NCI-H524 (cell line): ENCODE measurements at regions not wholly inside any gene's neighbourhood (a gene's known extent, or its start where the extent isn't known, plus 50 kb on each side); places are given as distances from the start of the nearest gene placed in this dataset.
"Not testable (repeated sequence)": the region's sequence is repeated elsewhere in the genome, so short reads cannot be mapped to it uniquely, and the experiment has no call there.

ENCODE experiments used
- DNase-seq, 2 experiments: peaks; one replicate each; lab custom pipeline; 2025; lab: John Stamatoyannopoulos, UW

GRCh38 chr13:44748439-44748838, 172.3 kb upstream of the TSC22D1 start:
- no peak for DNase-seq

GRCh38 chr13:44747179-44747578, 171.0 kb upstream of the TSC22D1 start:
- no peak for DNase-seq

DNA sequence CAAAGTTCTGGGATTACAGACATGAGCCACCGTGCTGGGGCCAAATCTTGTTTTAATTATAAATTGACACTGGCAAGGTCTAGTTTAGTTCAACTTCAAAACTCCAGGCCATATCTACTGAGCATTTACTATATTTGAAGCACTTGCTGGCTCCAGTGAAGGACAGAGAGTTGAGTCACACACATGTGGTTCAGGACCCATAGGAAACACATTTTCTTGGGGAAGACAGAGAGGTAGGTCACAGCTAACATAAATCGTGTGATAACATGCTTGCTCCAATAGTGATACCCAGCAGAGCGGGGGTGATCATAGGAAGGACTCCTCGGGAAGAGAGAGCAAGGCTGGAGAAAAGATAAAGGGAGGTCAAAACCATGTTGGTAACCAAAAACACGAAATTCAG, 170.6 kb upstream of the TSC22D1 start:
- DNase-seq: no peak

- DNase-seq: no peak
These were observed 168.9 kb upstream of the TSC22D1 start for GRCh38 chr13:44744880-44745633.

GRCh38 chr13:44739539-44739938, 163.4 kb upstream of the TSC22D1 start:
- DNase-seq: no peak

DNA sequence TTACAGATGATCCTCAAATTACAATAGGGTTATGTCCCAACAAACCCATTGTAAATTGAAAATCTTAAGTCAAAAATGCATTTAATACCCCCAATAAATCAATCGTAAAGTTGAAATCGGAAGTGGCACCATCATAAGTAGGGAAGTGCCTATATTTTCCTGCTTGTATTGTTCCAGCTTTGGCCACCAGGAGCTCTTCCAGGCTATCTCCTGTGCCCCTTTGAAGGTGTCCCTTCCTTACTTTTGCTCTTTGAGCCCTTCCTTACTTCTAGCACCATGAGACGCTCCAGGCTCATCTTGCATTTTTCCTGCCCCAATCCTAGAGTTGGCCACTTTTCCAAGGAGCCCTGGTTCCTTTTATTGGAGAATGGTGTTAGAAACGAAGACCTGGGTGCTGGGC, 163.0 kb upstream of the TSC22D1 start:
- no peak for DNase-seq

GRCh38 chr13:44738463-44738862, 162.3 kb upstream of the TSC22D1 start:
- DNase-seq: no peak

DNA sequence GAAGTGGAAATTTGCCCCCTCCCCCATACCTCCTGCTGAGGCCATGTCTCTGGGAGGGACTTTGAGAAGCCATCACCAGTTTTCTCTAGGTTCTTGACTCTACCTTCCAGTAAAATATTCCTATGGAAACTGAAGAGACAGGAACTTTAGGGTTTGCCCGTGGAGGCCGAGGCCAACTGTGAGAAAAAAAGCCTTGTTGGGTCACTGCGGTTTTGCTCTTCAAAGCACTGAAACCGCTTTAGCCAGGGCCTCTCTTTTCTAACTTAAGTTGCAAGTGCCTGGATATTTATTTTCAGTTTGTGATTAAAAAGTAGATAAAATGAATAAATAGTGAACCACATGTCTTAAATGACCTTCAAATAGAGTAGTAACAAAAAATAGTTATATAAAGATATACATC, 159.7 kb upstream of the TSC22D1 start:
- no peak for DNase-seq

DNA sequence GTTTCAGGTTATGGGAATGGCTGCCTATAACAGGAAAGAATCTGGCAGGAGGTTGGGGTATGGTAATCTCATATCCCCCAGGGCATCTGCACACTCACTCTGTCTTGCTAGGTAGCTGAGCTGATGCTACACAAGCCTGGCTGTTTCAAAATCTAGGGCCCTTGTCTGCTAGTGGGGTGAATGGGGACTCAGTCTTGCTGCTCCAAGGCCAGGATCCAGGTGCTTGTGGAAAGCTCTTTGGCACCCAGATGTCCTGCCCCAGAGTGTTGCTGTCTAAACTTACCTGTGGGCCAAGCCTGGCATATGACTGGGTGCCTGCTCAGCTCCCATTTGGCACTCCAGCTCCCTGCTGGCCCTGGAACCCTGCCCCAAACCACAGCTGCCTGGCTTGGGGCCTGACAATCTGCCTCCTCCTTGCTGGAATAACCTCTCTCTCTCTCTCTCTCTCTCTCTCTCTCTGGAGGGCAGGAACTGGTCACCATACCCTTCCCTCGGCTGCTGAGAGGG, 158.1 kb upstream of the TSC22D1 start:
- DNase-seq: peak; percentile 6 to 50

- no peak for DNase-seq
These were observed 156.5 kb upstream of the TSC22D1 start for GRCh38 chr13:44732503-44733098.

GRCh38 chr13:44730851-44731250, 154.7 kb upstream of the TSC22D1 start:
- DNase-seq: no peak

GRCh38 chr13:44730099-44730498, 154.0 kb upstream of the TSC22D1 start:
- no peak for DNase-seq

- DNase-seq: not testable (repeated sequence)
These were observed 151.5 kb upstream of the TSC22D1 start for GRCh38 chr13:44727591-44727990.

DNA sequence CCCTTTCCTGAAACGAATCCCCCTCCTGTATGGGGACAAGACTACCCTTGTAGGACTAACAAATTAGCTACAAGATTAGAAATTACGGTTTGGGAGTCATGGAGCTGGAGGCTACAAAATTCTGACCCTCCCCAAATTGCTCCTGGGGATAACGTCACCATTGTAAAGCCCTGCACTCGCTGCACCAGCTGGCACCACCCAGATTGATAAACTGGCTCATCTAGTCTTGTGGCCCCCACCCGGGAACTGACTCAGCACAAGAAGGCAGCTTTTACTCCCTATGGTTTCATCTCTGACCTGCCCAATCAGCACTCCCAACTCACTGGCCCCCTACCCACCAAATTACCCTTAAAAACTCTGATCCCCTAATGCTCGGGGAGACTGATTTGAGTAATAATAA, 150.6 kb upstream of the TSC22D1 start:
- DNase-seq: peak; percentile 10 to 61

DNA sequence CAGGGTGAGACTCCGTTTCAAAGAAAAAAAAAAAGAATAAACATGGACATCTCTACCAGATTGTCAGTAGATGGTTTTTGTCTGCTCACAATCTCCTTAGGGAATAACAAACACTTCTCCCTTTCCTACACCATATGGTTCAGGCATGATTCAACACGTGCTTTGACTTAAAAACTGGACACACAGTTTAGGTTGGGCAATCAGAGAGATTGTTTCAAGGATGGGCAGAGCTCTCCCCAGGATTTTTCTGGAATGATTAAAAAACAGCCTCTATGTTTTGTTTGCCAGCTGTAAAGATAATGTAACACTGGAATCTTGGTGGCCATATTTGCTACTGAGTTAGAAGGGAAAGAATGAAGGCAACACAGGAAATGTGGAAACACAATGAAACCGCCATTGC, 150.1 kb upstream of the TSC22D1 start:
- peak; percentile 58 to 88 for DNase-seq

GRCh38 chr13:44719857-44720671, 143.9 kb upstream of the TSC22D1 start:
- no peak for DNase-seq

- no peak for DNase-seq
These were observed 142.3 kb upstream of the TSC22D1 start for GRCh38 chr13:44718467-44718866.

DNA sequence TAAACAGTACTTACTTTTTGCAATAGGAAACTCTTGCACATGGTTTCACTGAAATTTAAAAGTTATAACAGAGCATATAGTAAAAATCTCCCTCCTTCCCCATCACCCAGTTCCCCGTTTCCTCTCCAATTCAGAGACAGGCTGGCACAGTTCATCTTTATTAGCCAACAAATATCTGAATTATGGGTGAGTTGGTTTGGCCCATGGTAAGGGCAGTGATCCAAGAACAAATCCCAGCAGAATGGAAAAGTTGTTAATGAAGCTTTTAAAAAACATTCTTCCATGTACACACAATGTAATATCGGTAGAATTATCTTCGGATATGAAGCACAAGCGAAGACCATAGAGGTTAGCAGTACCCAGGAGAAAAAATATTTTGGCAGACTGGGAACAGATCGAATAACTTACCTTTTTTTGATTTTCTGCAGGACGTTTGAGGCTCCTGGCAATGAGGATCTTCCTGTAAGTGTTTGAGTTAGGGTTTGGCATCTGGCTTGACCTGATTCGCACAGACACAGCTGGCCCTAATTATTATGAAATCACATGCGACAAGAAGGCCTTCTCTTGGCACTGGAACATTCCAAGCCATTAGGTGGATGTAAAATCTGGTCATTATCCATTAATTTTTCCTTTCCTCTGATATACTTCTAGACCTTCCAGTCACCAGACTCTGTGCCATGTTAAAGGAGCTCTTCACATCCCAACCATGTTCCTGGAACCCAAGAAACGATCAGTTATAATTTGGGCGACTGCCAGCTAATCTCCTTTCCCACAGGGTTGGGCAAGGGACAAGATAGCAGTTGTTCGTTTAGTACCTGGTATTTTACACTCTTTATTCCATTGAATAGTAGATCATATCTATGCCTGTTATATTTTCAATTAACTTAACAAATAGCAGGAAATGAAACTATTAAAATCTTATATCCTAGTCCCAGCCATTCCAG, 139.4 kb upstream of the TSC22D1 start:
- peak in 1 of 2 experiments; percentile 25 for DNase-seq

DNA sequence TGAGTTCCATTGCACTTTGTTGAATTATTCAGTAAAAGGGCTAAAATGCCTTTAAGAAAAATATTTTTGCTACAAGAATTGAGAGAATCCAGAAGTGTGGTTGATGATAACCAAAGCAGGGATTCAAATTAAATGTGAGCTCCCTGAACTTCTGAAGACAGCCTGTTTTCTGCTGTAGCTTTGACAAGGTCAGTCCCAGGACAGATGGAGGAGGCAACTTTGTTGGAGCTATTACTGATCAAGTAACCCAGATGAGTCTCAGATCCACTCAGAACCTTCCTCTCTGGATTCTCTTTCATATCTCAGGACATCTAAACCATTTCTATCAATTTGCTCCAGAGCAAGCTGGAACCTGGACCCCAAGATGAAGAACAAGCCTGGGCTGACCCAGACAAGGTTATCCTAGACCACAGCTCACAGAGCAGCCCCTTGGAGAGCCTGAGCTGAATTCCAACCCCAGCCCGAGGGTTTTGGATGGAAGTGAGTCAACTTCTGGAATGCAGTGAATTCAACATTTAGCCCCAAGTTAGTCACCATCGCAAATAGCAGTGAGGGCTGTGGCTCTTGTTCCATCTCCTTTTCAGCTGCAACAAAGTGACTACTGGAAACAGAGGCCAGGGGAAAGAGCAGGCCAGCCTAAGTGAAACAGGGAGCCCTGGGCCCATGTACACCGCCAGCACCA, 137.8 kb upstream of the TSC22D1 start:
- DNase-seq: no peak

DNA sequence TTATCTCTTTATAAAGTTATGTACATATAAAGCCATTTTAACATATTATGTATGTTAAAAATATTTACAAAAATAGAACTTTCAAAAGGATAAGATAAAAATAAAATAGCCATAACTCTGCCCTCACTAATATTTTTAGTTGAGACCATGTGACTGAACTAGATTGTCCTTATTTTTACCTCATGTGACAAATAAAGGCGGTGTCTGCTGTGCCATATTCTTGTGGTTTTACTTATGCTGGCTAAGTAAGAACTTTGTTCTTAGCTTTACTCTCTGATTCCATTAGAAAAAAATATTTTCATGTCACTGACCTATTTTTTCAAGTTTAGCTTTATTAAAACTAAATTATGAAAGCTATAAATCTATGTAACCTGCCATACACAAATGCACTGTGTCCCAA, 135.6 kb upstream of the TSC22D1 start:
- DNase-seq: no peak

GRCh38 chr13:44710576-44710975, 134.4 kb upstream of the TSC22D1 start:
- DNase-seq: no peak
